GM19023 (cell line): ENCODE measurements at regions not wholly inside any gene's neighbourhood (a gene's known extent, or its start where the extent isn't known, plus 50 kb on each side); places are given as distances from the start of the nearest gene placed in this dataset.
"Not testable (repeated sequence)": the region's sequence is repeated elsewhere in the genome, so short reads cannot be mapped to it uniquely, and the experiment has no call there.

Source experiments
- ATAC-seq: cut with Tn5 transposase; IDR thresholded peaks from one replicate; pipeline ENCODE4 v1.9.1; 2021; ENCODE audit warnings: mild to moderate bottlenecking, moderate library complexity; ENCODE audit not compliant: unreplicated experiment

DNA sequence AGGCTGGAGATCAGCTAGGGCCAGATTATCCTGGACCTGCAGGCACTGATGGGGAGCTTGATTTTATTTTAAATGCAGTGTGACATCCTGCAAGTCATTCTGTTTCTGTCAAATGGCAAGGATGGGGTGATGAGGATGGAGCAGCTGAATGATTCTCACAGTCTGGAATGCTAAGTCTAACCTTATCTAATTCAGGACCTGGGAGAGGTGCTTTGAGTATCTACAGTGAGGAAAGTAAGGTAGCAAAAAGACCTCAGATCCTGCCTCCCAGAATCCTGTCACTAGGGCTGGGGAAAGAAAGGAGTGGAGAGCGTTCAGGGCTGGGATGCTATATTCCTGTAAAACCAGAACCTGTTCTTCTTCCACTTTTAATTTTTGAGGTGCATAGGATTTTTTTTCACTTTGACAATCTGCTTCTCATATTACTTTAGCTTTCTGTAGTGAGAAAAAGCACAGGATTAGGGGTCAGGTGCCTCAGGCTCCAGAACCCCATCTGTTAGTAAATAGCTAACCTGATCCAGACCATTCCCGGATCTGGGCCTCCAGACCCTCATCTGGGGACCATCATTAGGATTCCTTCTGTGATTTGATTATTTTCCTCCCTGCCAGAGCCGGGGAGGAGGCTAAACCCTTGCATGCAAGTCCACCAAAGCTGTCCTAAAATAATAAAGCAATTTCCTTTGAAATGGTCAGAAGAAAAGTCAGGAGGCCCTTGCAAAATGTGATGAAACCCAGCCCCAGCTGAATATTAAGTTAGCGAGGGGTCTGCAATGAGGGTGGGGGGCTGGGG is 54.7 kb downstream of the ASCL1 start:
- no peak for ATAC-seq

DNA sequence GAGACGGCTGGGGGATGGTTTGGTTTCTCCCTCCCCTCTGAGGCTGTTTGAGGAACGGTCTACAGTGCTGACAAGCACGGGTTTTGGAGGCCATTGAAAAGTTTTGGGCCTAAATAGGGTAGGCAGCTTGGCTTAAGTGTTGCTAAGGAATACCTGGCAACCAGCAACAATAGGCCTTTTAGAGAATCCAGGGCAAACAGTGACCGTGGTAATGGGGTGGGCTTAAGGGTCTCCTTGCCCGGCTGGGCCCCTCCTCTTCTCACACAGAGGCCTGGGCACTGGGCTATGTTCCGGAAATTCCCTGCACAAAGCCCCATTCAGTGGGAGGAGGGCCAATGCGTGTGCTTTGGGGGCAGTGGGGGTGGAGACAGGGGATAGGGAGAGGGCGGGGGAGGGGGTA is 55.4 kb downstream of the ASCL1 start:
- no peak for ATAC-seq

DNA sequence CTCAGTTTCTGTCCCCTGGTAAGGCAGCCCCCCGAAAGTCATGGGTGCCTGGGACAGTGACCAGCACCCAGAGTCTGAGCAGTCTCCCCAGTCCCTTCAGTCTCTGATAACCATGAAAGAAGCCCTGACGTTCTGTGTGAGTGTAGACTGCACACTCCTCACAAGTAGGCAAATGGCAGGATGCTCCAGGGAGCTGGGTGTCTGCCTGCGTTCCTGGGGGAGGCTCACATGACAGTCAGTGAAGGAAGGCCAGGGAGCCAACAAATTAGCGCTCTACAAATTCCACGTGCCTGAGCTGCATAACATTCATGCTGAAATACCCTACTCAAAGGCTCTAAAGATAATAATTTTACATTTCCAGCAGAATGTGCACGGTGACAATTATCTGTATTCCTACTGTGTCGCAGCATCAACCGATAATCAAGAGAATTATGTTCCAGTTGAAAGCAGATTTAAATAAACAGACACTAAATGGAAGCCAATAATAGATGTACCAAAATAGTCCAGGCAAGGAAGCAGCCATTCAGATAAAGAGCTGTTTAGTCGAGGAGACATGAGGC is 56.3 kb downstream of the ASCL1 start:
- ATAC-seq: no peak

DNA sequence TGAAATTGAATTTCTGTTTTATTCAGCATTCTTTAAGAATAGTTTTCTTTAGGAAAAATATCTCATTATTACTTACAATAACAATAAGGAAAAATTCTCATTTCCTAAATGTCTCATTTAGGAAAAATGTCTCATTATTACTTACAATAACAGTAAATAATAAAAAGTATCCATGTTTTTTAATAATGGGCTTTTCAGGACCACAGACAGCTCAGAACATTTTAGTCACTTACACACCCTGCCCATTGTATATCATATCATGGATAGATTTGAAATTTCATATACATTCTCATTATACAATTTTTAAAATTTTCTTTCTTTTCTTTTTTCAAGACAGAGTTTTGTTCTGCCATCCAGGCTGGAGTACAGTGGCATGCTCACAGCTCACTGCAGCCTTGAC is 58.9 kb downstream of the ASCL1 start:
- no peak for ATAC-seq

DNA sequence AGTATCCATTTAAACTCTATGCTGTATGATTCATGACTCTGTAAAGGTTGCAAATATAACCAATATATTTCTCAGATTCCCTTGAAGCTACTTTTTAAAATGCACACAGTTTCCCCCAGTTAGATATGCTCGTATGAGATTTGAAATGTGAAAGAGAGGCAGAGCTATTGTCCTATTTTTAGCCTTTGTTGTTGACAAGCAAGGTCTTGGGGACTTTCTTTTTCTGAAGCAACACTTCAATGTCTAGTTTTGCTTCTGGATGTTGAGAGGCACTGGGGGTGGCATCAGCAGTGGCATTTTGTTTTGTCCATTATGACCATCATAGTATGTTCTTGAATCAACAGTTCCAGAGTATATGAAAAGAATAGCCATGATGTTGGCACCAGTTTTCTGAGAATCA is 63.4 kb downstream of the ASCL1 start:
- ATAC-seq: no peak

DNA sequence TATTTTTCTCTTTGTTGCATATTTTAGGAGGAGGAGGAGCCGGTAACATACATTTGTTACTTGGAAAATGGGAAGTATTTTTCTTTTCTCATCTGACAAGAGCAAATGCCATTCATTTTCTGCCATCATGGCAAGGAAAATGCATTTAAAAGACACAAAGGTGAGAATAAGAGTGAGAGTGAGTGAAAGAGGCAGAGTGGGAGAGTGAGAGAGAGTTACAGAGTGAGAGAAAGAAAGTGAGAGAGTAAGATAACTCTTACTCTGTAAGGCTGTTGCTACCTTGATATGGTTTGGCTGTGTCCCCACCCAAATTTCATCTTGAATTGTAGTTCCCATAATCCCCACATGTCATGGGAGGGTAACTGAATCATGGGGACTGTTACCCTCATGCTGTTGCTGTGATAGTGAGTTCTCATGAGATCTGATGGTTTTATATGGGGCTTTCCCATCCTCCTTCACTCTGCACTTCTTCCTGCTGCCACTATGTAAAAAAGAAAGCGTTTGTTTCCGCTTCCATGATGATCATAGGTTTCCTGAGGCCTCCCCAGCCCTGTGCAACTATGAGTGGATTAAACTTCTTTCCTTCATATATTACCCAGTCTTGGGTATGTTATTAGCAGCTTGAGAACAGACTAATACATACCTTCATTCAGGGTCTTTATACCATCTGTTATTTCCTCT is 64.2 kb downstream of the ASCL1 start:
- no peak for ATAC-seq

DNA sequence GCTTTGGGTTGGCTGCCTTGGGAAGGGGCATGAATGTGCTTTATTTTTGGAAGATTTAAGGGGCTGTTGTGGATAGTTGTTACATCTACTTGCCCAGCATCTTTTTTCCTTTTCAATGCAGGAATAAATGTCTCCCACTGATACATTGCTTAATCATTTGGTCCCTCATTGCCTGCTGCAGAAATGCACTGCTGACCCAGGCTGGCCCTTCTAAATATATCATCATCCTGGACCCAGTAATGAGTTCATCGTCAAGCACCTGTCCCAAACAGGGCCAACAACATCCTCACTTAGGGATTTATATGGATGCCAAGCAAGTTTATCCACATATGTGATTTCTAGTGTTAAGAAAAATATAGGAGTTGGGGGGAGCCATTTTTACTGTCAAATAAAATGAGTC is 67.2 kb downstream of the ASCL1 start:
- ATAC-seq: no peak

DNA sequence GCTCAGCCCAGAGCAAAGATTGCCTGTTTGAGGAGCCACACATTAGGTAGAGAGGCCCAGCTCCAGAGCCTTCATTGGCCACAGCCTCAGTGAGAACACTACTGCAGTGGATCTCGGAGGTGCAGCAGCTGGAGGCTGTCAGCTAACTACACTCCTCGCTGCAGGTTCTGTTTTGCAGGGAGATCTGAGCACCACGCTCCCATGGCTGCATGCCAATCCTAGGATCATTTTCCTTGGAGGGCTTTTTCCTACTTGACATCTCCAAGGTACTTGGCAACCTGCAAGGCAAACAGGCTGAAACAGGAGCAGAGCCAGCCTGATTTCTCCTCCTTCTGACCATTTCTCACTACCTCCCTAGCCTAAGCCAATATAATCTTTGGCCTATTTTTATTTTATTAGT is 69.2 kb downstream of the ASCL1 start:
- not testable (repeated sequence) for ATAC-seq

DNA sequence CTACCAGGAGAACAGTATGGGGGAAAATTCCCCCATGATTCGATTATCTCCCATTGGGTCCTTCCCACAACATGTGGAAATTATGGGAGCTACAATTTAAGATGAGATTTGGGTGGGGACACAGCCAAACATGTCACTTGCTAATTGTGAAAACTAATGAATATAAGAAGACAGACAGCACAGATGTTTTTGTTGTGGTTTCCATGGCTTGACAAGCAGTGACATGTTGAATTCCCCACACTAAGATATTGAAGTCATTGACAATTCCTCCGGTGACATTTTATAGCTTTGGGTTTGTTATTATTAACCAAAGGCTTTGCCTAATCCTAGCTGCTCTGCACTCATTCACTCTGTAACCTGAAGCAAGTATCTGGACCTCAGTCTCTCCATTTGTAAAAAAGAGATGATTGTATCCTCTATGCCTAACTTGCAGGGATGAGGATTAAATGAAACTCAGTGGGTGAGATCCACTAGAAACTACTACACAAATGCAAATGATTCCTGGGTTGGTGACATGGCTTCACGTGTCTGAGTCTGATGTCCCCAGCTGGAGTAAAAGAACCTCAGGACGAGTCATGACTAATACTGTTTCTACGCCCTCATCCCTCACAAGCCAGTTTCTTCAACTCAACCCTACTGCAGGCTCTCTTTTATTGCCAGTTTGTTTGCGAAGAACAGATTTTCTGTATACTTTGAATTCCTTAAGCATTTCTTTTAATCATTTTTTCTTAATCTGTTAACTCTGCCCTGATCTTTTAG is 71.6 kb downstream of the ASCL1 start:
- ATAC-seq: no peak

DNA sequence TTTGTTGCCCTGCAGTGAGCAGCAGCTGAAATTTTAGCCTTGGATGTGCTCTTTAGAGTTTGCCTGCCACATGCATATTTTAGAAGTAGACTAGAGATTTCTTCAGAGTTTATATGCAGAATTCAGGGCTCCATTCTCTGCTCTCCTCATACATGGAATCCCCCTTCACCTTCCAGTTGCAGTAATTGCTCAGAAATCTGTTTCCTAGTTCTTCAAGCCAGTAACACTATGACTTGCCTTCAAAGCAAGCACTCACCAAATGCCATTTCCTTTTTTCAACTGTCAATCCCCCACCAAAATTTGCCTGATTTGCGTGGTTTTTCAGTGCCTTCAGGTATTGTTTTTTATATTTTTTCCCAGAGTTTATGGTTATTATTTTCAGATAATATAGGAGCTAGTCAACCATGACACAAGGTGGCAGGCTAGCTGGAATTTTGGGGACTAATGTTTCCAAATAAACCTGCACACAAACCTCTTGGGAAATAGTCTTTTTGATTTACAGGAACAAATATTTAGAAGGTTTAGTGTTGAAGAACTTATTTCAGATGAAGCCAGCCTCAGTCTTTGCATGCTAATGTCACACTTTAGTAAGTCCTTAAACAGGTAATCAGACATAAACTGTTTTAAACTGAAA is 79.2 kb downstream of the ASCL1 start:
- ATAC-seq: no peak

DNA sequence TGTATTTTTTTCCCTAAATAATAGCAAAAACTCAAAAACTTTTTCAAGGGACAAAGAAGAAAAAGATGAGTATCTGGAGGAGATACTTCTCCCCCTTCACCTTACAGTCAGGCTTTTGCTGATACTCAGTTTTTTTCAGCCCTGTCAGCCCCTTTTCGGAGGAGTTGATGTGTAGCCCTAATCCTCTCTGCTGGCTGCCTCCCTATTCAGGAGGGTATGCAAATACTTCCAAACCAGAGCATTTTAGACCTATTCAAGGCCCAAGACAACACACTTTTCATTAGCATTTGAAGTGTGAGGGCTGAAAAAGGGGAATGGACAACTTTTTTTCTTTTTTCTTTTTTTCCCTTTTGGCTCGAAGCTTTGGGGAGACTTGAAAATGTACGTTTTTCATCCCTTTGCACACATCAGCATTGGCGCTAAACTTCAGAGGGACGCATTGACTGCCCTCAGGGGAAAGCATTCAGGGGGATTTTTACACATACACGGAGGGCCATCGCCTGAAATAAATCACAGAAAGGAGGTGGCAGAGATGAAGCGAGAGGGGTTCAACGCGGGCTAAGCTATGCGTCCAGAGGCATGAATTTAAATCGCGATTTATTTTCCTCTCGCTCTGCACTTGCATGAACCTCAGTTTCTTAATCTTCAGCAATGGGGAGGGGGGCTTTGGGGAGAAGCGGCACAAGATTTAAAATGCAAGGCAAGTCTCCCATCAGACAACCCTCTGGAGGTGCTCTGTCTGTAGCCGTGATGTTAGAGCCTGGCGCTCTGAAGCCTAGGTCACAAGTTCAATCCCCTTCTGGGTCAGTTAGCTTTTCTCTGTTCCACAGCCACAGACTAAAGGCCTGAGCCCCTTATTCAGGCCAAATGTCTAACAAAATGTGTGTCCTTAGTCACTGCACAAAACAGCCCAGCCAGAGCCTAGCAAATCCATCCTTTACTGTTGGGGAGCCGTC is 86.3 kb downstream of the ASCL1 start:
- ATAC-seq: no peak

DNA sequence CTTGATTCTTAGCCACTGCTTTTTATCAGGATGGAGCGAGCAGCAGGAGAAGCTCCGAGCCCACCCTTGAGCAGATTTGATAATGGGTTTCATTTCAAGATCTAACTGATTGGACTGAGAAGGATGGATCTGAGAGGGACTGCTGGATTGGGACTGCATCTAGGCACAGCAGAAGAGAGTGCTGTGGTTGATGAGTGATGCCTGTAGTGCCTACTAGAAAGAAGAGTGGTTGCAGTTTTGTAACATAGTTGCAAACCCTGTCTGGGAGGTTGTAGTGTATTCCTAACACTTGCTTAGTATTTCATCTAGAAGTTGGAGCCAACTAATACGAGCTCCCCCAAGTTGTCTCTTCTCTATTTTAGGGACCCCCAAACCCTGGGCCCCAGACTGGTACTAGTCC is 88.7 kb downstream of the ASCL1 start:
- ATAC-seq: no peak

DNA sequence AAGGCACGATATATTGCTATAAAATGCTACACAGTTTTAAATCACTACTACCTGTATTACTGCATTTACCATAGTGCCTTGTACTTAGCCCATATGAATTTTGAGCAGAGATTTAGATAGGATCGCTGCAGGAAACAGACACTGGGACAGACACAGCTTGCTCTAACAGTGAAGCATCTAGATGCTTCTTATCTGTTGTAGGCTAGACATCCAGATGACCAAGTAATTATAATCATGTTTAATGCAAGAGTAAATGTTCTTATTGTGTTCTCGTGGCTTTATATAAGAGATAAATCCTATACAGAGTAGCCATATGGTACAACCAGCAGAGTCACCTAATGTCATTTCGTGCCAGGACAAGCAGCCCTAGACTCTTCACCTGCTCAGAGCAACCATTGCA is 92.8 kb downstream of the ASCL1 start:
- ATAC-seq: no peak

DNA sequence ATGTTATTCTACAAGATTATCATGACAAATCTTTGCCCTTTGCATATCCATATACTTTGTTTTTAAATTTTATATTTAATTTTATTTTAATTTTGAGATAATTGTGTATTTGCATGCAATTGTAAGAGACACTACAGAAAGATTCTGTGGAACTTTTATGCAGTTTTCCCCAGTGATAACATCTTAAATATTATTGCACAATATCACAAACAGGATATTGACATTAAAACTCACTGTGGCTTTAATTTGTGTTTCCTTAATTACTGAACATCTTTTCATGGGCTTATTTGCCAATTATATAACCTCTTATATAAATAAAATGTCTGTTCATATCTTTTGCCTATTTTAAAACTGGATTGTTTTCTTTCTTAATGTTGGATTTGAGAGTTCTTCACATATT is 95.6 kb downstream of the ASCL1 start:
- no peak for ATAC-seq

DNA sequence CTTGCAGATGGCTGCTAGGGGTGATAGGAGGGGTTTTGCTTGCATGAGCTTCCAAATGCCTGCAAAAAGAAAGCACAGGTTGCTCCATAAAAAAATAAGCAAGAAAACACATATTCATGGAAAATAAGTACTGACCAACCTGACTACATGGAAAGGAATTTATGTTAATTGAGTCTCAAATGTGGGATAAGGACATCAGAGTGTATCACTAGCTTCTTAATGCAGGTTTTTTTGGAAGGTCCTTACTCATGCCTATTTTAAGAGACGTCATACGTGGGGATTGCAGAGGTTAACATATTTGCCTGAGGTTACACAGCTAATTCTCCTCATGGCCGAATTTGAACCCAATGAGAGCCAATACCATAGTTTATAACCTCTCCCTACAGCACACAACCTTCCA is 116.2 kb downstream of the ASCL1 start:
- no peak for ATAC-seq

DNA sequence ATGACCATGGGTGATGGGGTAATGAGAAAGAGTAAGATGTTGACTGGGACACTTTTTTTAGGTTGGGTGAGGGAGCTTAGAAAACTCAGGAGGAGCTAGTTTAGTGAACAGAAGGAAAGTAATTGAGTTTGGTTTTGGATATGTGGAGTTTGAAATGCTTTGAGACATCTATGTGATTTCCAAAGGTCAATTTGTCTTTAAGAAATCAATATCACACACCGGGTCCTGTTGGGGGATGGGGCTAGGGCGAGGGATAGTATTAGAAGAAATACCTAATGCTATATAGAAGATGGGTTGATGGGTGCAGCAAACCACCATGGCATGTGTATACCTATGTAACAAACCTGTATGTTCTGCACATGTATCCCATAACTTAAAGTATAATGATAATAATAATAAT is 118.4 kb downstream of the ASCL1 start:
- ATAC-seq: no peak

DNA sequence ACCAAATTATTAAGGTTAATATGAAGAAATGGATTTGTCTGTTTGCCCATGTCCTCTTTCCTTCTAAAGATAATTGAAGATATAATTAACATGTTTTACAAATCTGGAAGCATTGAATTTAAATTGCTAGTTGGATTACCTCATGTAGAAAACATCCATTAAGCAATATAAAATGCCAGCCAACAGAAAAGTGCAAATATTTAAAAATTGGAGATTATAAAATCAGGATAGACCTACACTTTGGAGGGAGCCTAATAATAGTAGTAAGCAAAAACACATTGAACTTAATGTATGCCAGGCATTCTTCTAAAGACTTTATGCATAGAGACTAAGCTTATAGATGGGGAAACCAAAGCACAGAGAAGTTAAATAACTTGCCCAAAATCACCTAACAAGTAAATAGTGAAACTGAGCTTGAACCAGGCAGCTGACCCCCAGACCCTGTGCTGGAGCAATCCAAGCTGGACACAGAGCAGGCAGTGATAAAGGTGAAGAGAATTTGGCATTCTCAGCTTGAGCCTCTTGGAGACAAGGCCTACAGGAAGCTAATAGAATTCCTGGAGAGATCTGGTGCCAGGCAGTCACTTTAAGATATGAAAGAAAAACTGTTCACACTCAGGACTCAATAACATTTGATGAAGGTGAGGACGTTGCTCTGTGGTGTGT is 119.8 kb downstream of the ASCL1 start:
- no peak for ATAC-seq

DNA sequence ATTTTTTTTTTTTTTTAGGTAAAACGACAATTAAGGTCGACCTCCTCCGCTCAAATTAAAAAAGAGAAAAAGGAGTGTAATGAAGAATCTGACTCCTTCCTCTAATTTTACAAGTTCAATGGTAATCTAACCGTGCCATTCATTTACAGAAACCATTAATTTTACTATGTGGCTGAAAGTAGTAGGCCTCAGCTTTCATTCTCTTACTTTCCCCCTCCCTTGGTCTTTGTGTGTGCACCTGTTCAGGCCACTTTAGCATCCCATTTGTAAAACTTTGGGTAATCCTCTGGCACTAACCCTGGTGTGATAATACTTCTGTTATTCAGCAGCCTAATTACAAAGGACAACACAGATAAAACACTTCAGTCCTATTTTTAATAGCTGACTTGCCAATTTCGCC is 128.1 kb downstream of the ASCL1 start:
- peak; percentile 78 for ATAC-seq

DNA sequence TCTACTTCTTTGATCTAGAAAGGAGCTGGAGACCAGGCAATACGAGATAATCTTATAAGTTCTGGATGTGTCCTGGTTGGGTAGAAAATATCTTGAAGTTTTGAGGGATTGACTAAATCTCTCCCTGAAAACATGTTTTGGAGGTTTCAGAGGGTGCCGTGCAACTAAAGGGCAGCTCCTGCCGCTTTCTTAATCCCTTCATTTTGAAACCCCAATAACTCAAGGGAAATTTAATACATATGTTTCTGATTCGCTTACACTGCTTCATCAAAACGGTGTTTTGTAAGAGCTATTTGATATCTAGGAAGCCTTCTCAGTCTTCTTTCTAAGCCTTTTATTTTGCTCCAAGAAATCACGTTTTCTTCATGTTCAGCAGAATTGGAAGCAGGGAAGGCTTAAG is 129.0 kb downstream of the ASCL1 start:
- no peak for ATAC-seq
